Left lung (tissue), 4 donors: ENCODE measurements at regions not wholly inside any gene's neighbourhood (a gene's known extent, or its start where the extent isn't known, plus 50 kb on each side); places are given as distances from the start of the nearest gene placed in this dataset.

Experiments
- ATAC-seq: fragments of 200-7000 bp; cut with Tn5 transposase; one replicate; pipeline ENCODE4 v1.9.1; 2020; ENCODE audit warnings: moderate library complexity
- DNase-seq, 4 donors: peaks; one replicate each; pipeline ENCODE4 v3.0.0-alpha.2; 2013 to 2020
- H3K27ac ChIP-seq, 2 donors: fragments of 200-600 bp; sonication (generic) in 1 of 2; one replicate each; pipeline versions ENCODE4 v1.5.0 to v1.8.0; 2020 to 2021
- H3K27me3 ChIP-seq, 2 donors: fragments of 200-600 bp; sonication (generic) in 1 of 2; one replicate each; pipeline versions ENCODE4 v1.5.0 to v1.8.0; 2020 to 2021
- H3K36me3 ChIP-seq, 2 donors: fragments of 200-600 bp; sonication (generic) in 1 of 2; one replicate each; pipeline versions ENCODE4 v1.5.0 to v1.8.0; 2020 to 2021
- H3K4me1 ChIP-seq, 2 donors: fragments of 200-600 bp; one replicate each; pipeline ENCODE4 v1.8.0; 2021
- H3K4me3 ChIP-seq, 2 donors: fragments of 200-600 bp; sonication (generic) in 1 of 2; one replicate each; pipeline versions ENCODE4 v1.5.0 to v1.8.0; 2020 to 2021; ENCODE audit warnings: mild to moderate bottlenecking in 1 of 2
- H3K9me3 ChIP-seq, 2 donors: fragments of 200-600 bp; sonication (generic) in 1 of 2; one replicate each; pipeline versions ENCODE4 v1.5.0 to v1.8.0; 2020 to 2021
- intact Hi-C, 2 donors: fragments of 100-400 bp; cut with DNase I; formaldehyde crosslinking; loops; one replicate each; pipeline versions ENCODE4 v1.11.2 to v1.14.2; 2022
- TF ChIP-seq, protein P1 (sequence below), 2 donors: fragments of 200-600 bp; sonication (generic) in 1 of 2; IDR thresholded peaks; one replicate each; pipeline versions ENCODE4 v1.5.0 to v1.8.0; 2021; ENCODE audit warnings: antibody characterized with exemption in 2 of 2
- donor health status: DM: no; HTN: yes; CAD: no.
- donor health status: DM: no; HTN: no; CAD: no.

DNA sequence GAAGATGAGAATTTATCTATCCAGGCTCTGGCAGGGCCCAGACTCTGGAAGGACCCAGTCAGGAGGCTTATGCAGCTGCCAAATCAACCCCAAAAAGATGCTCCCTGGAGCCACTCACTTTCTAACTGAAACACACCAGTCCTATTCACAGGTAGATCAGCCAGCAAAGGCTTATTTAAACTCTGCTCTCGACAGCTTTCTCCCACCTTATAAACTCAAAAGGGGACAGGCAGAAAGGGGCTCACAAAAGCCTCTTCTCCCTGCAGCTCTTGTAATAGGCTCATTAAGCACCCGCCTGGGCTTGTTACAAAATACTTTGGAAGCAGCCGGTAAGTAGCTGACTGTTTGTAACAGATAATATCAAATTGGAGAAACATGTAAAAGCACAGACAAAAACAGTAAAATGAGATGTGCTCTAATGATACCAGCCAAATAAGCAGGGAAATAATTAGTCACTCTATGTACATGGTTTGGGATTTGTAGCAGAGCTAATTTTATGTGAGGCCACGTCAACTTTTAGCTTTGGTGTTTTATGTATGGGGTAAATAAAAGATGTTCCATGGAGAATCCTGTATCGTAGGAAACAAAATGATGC is 213.8 kb downstream of the NR2F2 start:
- H3K4me3 ChIP-seq, result no peak overlapping the region
- ATAC-seq, result no peak
- no peaks in the 10 kb centered on the region for H3K36me3 ChIP-seq
- no peaks in the 10 kb centered on the region for H3K9me3 ChIP-seq
- no peak for DNase-seq
- TF ChIP-seq, protein P1, sequence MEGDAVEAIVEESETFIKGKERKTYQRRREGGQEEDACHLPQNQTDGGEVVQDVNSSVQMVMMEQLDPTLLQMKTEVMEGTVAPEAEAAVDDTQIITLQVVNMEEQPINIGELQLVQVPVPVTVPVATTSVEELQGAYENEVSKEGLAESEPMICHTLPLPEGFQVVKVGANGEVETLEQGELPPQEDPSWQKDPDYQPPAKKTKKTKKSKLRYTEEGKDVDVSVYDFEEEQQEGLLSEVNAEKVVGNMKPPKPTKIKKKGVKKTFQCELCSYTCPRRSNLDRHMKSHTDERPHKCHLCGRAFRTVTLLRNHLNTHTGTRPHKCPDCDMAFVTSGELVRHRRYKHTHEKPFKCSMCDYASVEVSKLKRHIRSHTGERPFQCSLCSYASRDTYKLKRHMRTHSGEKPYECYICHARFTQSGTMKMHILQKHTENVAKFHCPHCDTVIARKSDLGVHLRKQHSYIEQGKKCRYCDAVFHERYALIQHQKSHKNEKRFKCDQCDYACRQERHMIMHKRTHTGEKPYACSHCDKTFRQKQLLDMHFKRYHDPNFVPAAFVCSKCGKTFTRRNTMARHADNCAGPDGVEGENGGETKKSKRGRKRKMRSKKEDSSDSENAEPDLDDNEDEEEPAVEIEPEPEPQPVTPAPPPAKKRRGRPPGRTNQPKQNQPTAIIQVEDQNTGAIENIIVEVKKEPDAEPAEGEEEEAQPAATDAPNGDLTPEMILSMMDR (IDR thresholded peaks at IDR 0.05), result no peak
- H3K27me3 ChIP-seq, result no peaks in the 10 kb centered on the region
- no peak overlapping the region for H3K27ac ChIP-seq
- H3K4me1 ChIP-seq, result no peaks in the 10 kb centered on the region
- intact Hi-C loops, result no loop called here

DNA sequence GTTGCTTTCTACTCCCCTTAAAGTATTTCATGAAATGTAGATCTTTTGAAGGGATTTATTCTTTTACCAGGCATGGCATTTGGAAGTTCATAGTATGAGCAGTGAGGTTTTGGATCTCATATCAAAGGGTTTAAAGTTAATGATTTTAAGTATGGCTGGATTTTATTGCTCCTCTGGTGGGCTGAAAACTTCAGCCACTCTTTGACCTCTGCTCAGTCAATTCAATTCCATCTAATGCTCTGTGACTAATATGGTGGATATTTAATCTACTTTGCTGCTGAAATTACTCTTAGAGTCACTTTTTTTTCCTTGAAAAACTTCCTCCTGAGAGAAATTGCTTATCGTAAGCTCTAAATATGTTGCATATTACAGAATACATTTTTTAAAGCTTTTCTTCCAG is 218.6 kb downstream of the NR2F2 start:
- Histone ChIP-seq H3K36me3 (no peaks in the 10 kb centered on the region), H3K27ac (no peak overlapping the region), H3K27me3 (peaks cover 0 to 5% of the 10 kb centered on the region in 2 donors), H3K4me1 (no peaks in the 10 kb centered on the region), H3K9me3 (no peaks in the 10 kb centered on the region), H3K4me3 (no peak overlapping the region)
- TF ChIP-seq, protein P1 (IDR thresholded peaks at IDR 0.05), result no peak
- ATAC-seq (no peak), DNase-seq (no peak)
- intact Hi-C loops, result no loop called here

DNA sequence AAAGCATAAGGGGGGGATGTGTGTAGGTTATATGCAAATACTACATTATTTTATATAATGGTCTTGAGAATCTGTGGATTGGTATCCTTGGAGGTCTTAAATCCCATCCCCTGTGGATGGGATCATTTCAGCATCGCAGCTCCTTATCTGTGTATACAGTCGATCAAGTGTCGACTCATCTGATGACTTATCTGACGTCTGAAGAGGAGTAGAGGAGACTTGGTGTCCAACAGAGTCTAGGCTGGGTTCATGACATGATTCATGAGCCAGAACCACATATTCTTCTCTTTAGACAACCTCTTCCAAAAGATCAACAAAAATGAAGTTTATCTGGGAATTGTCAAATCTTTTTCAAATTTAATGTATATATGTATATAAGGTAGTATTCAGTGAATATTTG is 220.7 kb downstream of the NR2F2 start:
- ATAC-seq (no peak), DNase-seq (no peak)
- H3K27me3 ChIP-seq, result peaks cover 0 to 5% of the 10 kb centered on the region in 2 donors
- H3K4me1 ChIP-seq, result no peaks in the 10 kb centered on the region
- TF ChIP-seq, protein P1 (IDR thresholded peaks at IDR 0.05), result no peak
- no peak overlapping the region for H3K27ac ChIP-seq
- H3K4me3 ChIP-seq, result no peak overlapping the region
- H3K9me3 ChIP-seq, result no peaks in the 10 kb centered on the region
- intact Hi-C loops, result no loop called here
- H3K36me3 ChIP-seq, result no peaks in the 10 kb centered on the region

DNA sequence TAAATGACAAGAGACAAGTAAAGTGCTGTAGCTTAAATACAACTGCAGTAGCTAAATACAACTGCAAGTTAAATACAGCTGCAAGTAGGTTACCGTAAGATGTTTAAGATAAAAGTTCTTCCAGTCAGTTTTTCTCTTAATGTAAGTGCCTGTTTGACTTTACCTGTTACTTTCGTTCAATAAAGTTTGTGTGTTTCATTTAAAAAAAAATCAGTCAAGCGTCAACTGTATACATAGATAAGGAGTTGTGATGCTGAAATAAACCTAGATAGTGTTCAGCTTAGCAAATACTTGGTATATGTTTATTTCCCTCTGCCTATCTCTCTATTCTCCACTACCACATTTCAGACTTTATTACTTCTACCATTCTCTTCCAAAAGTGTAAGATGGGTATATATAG is 221.2 kb downstream of the NR2F2 start:
- DNase-seq, result no peak

DNA sequence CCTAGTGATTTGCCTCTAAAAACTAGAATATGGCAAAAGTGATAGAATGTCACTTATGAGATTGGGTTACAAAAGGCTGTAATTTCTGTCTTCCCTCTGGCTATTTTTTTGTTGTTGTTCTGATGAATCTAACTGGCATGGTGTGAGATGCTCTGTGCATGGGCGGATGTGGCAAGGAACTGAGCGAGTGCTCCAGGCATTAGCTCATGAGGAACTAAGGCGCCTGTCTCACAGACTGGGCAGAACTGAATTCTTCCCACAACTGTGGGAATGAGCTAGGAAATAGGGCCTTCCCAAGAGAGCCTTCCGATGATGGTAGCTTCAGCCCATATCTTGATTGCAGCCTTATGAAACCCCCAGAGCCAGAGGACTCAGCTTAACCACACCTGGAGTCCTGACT is 222.5 kb downstream of the NR2F2 start:
- H3K27me3 ChIP-seq, result peaks cover 0 to 5% of the 10 kb centered on the region in 2 donors
- no peak overlapping the region for H3K27ac ChIP-seq
- intact Hi-C loops, result no loop called here
- no peak for DNase-seq
- no peaks in the 10 kb centered on the region for H3K9me3 ChIP-seq
- H3K36me3 ChIP-seq, result no peaks in the 10 kb centered on the region
- H3K4me1 ChIP-seq, result no peaks in the 10 kb centered on the region
- ATAC-seq, result no peak
- TF ChIP-seq, protein P1 (IDR thresholded peaks at IDR 0.05), result no peak
- H3K4me3 ChIP-seq, result no peak overlapping the region

More for the DNA sequence above, 221.2 kb downstream of the NR2F2 start:
- Histone ChIP-seq H3K4me3 (no peak overlapping the region), H3K9me3 (no peaks in the 10 kb centered on the region), H3K27me3 (peaks cover 0 to 5% of the 10 kb centered on the region in 2 donors), H3K4me1 (no peaks in the 10 kb centered on the region), H3K27ac (no peak overlapping the region), H3K36me3 (no peaks in the 10 kb centered on the region)
- intact Hi-C loops, result no loop called here
- ATAC-seq, result no peak
- TF ChIP-seq, protein P1 (IDR thresholded peaks at IDR 0.05), result no peak
